ENCODE measurements at regions not wholly inside any gene's neighbourhood (a gene's known extent, or its start where the extent isn't known, plus 50 kb on each side); places are given as distances from the start of the nearest gene placed in this dataset.

- TF ChIP-seq HNRNPL (IDR thresholded peaks at IDR 0.05; ENCODE audit: low read depth, low read length) (no peak), CBFB (CRISPR knock-in tag; IDR thresholded peaks at IDR 0.05) (no peak), NUFIP1 (IDR thresholded peaks at IDR 0.05; ENCODE audit: partially characterized antibody) (no peak), THAP12 (CRISPR knock-in tag; IDR thresholded peaks at IDR 0.05) (no peak), ZFP36 (IDR thresholded peaks at IDR 0.05; ENCODE audit: low read depth, low read length, partially characterized antibody) (no peak), CHD1 (IDR thresholded peaks at IDR 0.05; ENCODE audit: low read length) (no peak), NRF1 (conservative IDR thresholded peaks at IDR 0.05 in 1 of 2, IDR thresholded peaks at IDR 0.05 in 1 of 2) (no peak), FOXK2 (conservative IDR thresholded peaks at IDR 0.05 in 1 of 2, IDR thresholded peaks at IDR 0.05 in 1 of 2; ENCODE audit: low read depth in 2 of 2) (no peak), ZNF583 (CRISPR knock-in tag; IDR thresholded peaks at IDR 0.05) (no peak)
- TF ChIP-seq, protein P1, sequence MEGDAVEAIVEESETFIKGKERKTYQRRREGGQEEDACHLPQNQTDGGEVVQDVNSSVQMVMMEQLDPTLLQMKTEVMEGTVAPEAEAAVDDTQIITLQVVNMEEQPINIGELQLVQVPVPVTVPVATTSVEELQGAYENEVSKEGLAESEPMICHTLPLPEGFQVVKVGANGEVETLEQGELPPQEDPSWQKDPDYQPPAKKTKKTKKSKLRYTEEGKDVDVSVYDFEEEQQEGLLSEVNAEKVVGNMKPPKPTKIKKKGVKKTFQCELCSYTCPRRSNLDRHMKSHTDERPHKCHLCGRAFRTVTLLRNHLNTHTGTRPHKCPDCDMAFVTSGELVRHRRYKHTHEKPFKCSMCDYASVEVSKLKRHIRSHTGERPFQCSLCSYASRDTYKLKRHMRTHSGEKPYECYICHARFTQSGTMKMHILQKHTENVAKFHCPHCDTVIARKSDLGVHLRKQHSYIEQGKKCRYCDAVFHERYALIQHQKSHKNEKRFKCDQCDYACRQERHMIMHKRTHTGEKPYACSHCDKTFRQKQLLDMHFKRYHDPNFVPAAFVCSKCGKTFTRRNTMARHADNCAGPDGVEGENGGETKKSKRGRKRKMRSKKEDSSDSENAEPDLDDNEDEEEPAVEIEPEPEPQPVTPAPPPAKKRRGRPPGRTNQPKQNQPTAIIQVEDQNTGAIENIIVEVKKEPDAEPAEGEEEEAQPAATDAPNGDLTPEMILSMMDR (IDR thresholded peaks at IDR 0.05 in 2 of 3, conservative IDR thresholded peaks at IDR 0.05 in 1 of 3; ENCODE audit: insufficient read depth in 2 of 3, low read depth in 1 of 3, low read length in 3 of 3), result no peak
These were observed 1004.8 kb downstream of the SLITRK5 start for GRCh38 chr13:88676016-88676415.

All from K562 (cell line).